Dedifferentiated amniotic fluid mesenchymal stem cell (primary cell): ENCODE measurements at regions not wholly inside any gene's neighbourhood (a gene's known extent, or its start where the extent isn't known, plus 50 kb on each side); places are given as distances from the start of the nearest gene placed in this dataset.
A peak's percentile ranks its signal among the peaks of the same experiment; 100 is the strongest.

Experiments
- DNase-seq: peaks from one replicate; pipeline ENCODE4 v3.0.0-alpha.2; 2016; ENCODE audit errors: extremely low spot score

GRCh38 chr4:12873351-12873750, 610.8 kb downstream of the RAB28 start:
- no peak for DNase-seq

DNA sequence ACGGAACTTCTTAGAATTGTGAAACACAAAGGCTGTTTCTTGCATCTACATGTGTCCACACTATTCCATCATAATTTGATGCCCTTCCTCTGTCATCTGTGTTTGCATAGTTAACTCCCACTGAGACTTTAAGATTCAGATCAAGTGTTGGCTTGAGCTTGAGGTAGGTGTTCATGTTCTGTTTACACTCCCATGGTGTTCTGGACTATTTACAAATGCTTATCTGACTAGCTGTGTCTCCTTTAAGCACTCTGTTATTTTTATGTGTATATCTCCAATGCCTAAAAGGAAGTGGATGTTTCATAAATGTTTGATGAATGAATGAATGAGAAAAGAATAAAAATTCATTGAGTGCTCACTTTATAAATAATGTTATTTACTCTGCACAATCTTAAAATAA, 622.7 kb downstream of the RAB28 start:
- no peak for DNase-seq

GRCh38 chr4:12852338-12853307, 631.5 kb downstream of the RAB28 start:
- peak; percentile 62 for DNase-seq

GRCh38 chr4:12846368-12846767, 637.8 kb downstream of the RAB28 start:
- DNase-seq: no peak

DNA sequence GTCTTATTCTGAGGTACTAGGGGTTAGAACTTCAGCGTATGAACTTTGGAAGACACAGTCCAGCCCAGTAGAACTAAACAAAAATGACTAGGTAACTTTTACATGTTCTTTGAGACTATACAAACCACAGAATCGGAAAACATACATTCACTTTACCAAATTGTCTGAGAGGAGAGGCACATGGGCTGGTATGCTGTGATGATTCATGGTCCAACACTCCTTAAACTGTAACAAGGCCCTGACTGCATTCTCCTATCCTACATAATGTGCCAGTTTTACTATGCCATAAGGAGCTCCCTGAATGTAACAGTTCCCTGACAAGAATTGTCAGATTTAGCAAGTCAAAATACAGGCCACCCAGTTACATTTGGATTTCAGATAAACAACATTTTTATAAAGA, 640.0 kb downstream of the RAB28 start:
- no peak for DNase-seq

DNA sequence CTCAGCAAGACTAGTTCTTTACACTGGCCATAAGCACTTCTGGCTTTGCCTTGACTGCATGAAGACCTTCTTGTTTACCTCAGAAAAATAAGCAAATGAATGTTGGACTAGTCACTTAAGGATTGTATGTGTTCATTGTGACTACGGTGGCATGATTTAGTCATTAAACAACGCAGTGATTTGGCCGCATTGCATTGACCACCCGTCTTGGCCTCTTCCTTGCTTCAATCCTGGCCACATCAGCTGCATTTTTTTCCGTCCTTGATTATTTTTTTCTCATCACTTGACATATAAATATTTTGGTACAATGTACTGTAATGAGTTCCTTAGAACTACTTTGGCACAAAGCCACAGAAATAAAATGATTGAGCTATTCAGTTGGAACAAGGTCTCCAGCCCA, 656.2 kb downstream of the RAB28 start:
- DNase-seq: no peak

DNA sequence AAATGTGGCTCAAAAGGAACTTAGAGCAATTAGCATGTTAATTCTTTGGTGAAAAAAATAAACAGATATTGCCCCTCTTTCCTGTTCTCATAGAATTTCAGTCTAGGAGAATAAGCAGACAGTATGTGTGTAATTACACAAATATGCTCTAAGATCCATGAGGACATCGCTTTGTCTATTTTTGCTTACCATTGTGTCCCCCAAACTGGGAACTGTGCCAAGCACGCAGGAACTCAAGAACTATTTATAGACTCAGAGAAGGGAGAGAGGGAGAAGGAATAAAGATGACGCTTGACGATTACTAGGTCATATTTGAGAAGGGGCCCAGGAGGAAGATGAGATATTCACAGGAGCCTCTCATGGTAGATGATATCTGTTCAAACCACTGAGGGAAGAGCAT, 692.6 kb downstream of the RAB28 start:
- no peak for DNase-seq

- DNase-seq: no peak
These were observed 696.9 kb downstream of the RAB28 start for GRCh38 chr4:12787261-12787660.

GRCh38 chr4:12778706-12779105, 705.4 kb downstream of the RAB28 start:
- DNase-seq: no peak

DNA sequence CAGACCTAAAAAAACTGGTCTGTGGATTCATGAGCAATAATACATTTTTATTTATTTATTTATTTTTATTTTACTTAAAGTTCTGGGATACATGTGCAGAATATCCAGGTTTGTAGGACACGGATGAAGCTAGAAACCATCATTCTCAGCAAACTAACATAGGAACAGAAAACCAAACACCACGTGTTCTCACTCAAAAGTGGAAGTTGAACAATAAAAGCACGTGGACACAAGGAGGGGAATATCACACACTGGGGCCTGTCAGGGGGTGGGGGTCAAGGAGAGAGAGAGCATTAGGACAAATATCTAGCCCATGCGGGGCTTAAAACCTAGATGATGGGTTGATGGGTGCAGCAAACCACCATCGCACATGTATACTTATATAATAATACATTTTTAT, 705.9 kb downstream of the RAB28 start:
- DNase-seq: no peak

- DNase-seq: no peak
These were observed 713.8 kb downstream of the RAB28 start for GRCh38 chr4:12770351-12770750.

GRCh38 chr4:12761694-12762093, 722.4 kb downstream of the RAB28 start:
- no peak for DNase-seq

DNA sequence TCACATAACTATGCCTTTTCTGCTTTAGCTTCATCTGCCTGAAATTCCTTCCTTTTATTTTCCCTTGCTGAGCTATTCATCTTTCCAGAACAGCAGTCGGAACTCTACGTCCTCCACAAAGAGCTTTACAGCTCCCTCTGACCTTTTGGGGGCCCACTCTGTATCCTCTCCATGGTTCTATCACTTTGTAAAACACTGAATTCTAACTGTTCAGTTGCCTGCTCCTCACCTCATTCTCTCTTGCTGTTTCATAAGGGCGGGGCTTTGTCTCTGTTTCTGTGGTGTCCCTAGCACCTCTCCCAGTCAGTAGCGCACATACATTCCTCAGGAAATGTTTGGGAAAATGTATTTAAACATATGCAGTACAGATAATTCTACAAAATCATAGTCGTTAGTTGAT, 737.0 kb downstream of the RAB28 start:
- no peak for DNase-seq

- DNase-seq: no peak
These were observed 737.9 kb downstream of the RAB28 start for GRCh38 chr4:12746221-12746620.

DNA sequence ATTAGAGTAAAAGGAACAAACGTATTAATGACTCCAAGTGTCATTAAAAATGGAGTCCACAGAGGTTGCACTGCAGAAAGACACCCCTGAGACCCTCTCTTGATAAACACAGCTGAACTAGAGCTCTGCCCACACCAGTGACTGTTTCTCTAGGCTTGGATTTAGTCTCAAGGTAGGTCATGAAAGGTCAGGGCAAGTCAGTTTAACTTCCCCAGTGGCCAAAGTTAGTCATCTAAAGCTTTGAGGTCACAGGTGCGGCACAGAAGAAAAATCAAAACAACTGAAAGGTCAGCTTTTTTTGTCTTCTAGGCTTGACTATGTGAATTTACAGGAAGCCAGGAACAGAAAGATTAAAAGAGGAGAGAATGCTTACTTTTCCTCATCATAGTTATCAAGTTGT, 749.6 kb downstream of the RAB28 start:
- no peak for DNase-seq

GRCh38 chr4:12729384-12729783, 754.8 kb downstream of the RAB28 start:
- DNase-seq: peak; percentile 29

GRCh38 chr4:12724510-12724909, 759.6 kb downstream of the RAB28 start:
- DNase-seq: no peak

DNA sequence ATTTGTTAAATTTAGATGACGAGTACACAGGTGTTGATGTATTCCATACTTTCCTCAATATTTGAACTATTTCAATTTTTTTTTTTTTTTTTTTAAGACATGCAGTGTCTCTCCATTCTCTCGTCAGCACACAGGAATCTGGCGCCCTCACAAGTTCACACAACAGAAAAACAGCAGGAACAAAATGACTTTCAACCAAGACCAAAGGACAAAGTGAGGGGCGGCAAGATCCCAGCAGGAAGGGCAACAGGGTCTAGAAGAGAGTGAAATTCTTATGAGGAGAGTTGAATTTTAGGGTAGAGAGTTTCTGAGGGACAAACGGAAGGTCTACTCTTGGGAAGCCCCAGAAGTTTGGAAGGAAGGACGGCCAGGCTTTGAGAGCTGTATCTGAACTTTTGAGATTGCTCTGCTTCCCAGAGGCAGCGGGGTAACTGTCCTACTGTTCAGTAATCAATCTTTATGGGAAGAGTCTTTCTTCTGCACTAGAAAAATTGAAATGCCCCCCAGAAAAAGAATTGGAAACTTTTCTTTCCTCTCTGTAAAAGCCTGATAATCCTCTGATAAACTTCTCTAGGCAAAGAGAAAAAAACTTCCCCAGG, 760.2 kb downstream of the RAB28 start:
- DNase-seq: no peak

GRCh38 chr4:12716896-12717295, 767.2 kb downstream of the RAB28 start:
- no peak for DNase-seq

DNA sequence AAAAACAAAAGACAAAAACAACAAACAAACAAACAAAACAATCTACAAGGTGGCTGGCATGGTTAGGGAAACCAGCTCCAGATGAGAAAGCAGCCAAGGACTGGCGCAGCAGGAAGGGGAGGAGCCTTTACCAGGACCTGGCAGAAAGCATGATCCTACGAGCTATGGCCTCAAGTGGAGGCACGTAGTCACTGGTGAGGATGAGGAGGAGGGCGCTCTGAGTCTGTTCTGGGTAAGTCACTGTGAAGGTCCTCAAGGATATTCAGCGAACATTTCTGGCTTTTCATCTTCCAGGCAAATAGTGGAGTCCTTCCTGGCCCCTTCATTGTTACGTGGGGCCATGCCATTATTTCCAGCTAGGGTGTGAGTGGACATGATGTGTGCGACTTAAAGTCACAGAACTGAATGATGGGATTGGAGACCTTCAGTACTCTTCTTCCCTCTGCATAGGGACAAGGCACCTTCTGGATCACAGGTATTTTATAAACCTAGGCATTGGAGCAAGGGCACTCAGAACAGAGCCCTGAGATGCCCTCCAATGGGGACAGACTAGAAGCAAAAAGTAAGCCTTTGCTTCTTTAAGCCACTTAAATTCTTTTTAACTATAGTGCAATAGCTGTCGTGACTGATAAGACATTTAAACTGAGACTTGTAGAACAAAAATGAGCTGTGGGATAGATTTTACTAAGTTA, 771.3 kb downstream of the RAB28 start:
- DNase-seq: no peak

DNA sequence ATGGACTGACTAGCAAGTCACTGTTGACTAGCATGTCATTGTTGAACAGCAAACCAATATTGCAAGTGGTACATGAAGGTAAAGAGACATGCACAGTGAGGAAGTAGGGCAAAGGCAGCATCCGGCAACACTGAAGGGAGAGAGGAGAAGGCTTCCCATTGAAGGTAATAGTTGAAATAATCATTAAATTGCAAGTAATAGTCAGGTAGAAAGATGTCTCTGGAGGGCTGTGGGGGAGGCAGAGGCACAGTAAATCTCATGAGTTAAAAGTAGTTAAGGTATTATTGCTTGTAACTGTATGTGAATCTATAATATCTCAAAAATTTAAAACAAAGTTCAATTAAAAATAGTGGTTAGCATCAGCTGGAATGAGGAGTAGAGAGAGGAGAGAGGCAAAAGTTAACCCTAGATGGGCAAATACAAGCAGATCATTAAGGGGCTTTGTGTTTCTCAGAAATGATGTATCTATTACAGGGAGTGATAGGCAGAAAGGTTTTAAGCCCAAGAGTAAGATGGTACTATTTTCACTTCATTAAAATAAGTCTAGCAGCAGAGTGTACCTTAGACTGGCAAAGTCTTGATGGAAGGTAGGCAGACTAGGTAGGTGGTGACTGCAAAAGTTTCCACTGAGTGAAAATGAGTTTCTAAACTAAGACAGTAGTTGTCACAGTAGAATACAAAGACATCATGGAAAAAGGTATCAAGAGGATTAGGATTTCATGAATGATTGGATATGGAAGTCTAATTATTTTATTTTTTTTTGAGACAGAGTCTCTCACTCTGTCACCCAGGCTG, 776.6 kb downstream of the RAB28 start:
- no peak for DNase-seq

GRCh38 chr4:12703036-12703435, 781.1 kb downstream of the RAB28 start:
- DNase-seq: no peak
